Myocyte (in vitro differentiated cells): ENCODE measurements at regions not wholly inside any gene's neighbourhood (a gene's known extent, or its start where the extent isn't known, plus 50 kb on each side); places are given as distances from the start of the nearest gene placed in this dataset.

Experiments
- DNase-seq: peaks from one replicate; pipeline ENCODE4 v3.0.0-alpha.2; 2012; ENCODE audit warnings: low read depth

- no peak for DNase-seq
Observed at GRCh38 chr4:79472036-79472435, 64.0 kb upstream of the GK2 start.

GRCh38 chr4:79471309-79471708 is 63.3 kb upstream of the GK2 start:
- DNase-seq = no peak

- no peak for DNase-seq
Observed at GRCh38 chr4:79467246-79467932, 59.4 kb upstream of the GK2 start.

GRCh38 chr4:79466621-79467020 is 58.6 kb upstream of the GK2 start:
- DNase-seq = peak; percentile 11
